ENCODE measurements at regions not wholly inside any gene's neighbourhood (a gene's known extent, or its start where the extent isn't known, plus 50 kb on each side); places are given as distances from the start of the nearest gene placed in this dataset.
"Not testable (repeated sequence)": the region's sequence is repeated elsewhere in the genome, so short reads cannot be mapped to it uniquely, and the experiment has no call there.

GRCh38 chr2:87334888-87335287 is 313.2 kb upstream of the PLGLB1 start:
- H3K9me2 ChIP-seq (replicated peaks; ENCODE audit: insufficient read depth, low read length); H4K20me1 ChIP-seq (ENCODE audit: insufficient read depth, low read depth, low read length); H3K9ac ChIP-seq (ENCODE audit: low read length); H3K4me3 ChIP-seq (ENCODE audit: low read length); H3K27me3 ChIP-seq (ENCODE audit: low read length); H3K79me2 ChIP-seq (ENCODE audit: low read length); H3K27ac ChIP-seq (ENCODE audit: low read length); H2AFZ ChIP-seq (ENCODE audit: low read length); H3K4me2 ChIP-seq (ENCODE audit: low read depth, low read length, poor library complexity, severe bottlenecking); H3K36me3 ChIP-seq (ENCODE audit: insufficient read depth, low read length); H3K9me3 ChIP-seq (ENCODE audit: low read length): not testable (repeated sequence)
- peaks cover 32% of the 10 kb centered on the region for H3K4me1 ChIP-seq (ENCODE audit: low read length)
- DNase-seq, result peak; percentile 23

- H3K9me2 ChIP-seq (replicated peaks; ENCODE audit: insufficient read depth, low read length); H3K79me2 ChIP-seq (ENCODE audit: low read length); H3K9me3 ChIP-seq (ENCODE audit: low read length); H3K36me3 ChIP-seq (ENCODE audit: insufficient read depth, low read length); H3K27me3 ChIP-seq (ENCODE audit: low read length); H2AFZ ChIP-seq (ENCODE audit: low read length); H4K20me1 ChIP-seq (ENCODE audit: insufficient read depth, low read depth, low read length): not testable (repeated sequence)
- H3K9ac ChIP-seq (ENCODE audit: low read length), result peak overlapping the region; percentile 61
- H3K4me3 ChIP-seq (ENCODE audit: low read length), result peak overlapping the region; percentile 56
- H3K27ac ChIP-seq (ENCODE audit: low read length), result peak overlapping the region; percentile 88
- H3K4me2 ChIP-seq (ENCODE audit: low read depth, low read length, poor library complexity, severe bottlenecking), result peak overlapping the region; percentile 67
- peaks cover 17% of the 10 kb centered on the region for H3K4me1 ChIP-seq (ENCODE audit: low read length)
- peak; percentile 40 for DNase-seq
These were observed 317.4 kb upstream of the PLGLB1 start for GRCh38 chr2:87338998-87339397.

- H3K36me3 ChIP-seq (ENCODE audit: insufficient read depth, low read length); H3K79me2 ChIP-seq (ENCODE audit: low read length); H3K9me2 ChIP-seq (replicated peaks; ENCODE audit: insufficient read depth, low read length); H3K27ac ChIP-seq (ENCODE audit: low read length); H3K9me3 ChIP-seq (ENCODE audit: low read length); H3K27me3 ChIP-seq (ENCODE audit: low read length); H3K4me2 ChIP-seq (ENCODE audit: low read depth, low read length, poor library complexity, severe bottlenecking); H4K20me1 ChIP-seq (ENCODE audit: insufficient read depth, low read depth, low read length); H3K4me3 ChIP-seq (ENCODE audit: low read length); H2AFZ ChIP-seq (ENCODE audit: low read length); H3K9ac ChIP-seq (ENCODE audit: low read length): not testable (repeated sequence)
- DNase-seq, result peak; percentile 85
- H3K4me1 ChIP-seq (ENCODE audit: low read length), result peaks cover 13% of the 10 kb centered on the region
These were observed 320.0 kb upstream of the PLGLB1 start for GRCh38 chr2:87341601-87342014.

- H3K4me1 ChIP-seq (ENCODE audit: low read length); H3K27me3 ChIP-seq (ENCODE audit: low read length); H3K27ac ChIP-seq (ENCODE audit: low read length); H3K9me2 ChIP-seq (replicated peaks; ENCODE audit: insufficient read depth, low read length); H3K4me2 ChIP-seq (ENCODE audit: low read depth, low read length, poor library complexity, severe bottlenecking); DNase-seq; H3K36me3 ChIP-seq (ENCODE audit: insufficient read depth, low read length); H3K9ac ChIP-seq (ENCODE audit: low read length); H3K79me2 ChIP-seq (ENCODE audit: low read length); H3K4me3 ChIP-seq (ENCODE audit: low read length); H4K20me1 ChIP-seq (ENCODE audit: insufficient read depth, low read depth, low read length); H3K9me3 ChIP-seq (ENCODE audit: low read length); H2AFZ ChIP-seq (ENCODE audit: low read length): not testable (repeated sequence)
These were observed 320.5 kb upstream of the PLGLB1 start for GRCh38 chr2:87342175-87342574.

- H3K36me3 ChIP-seq (ENCODE audit: insufficient read depth, low read length); H3K4me2 ChIP-seq (ENCODE audit: low read depth, low read length, poor library complexity, severe bottlenecking); H3K4me1 ChIP-seq (ENCODE audit: low read length): not testable (repeated sequence)
These were observed 321.7 kb upstream of the PLGLB1 start for GRCh38 chr2:87343347-87343746.

GRCh38 chr2:87345283-87345682 is 323.6 kb upstream of the PLGLB1 start:
- H3K36me3 ChIP-seq (ENCODE audit: insufficient read depth, low read length); H3K27ac ChIP-seq (ENCODE audit: low read length); H3K9me2 ChIP-seq (replicated peaks; ENCODE audit: insufficient read depth, low read length); H3K4me3 ChIP-seq (ENCODE audit: low read length); H2AFZ ChIP-seq (ENCODE audit: low read length); H3K4me2 ChIP-seq (ENCODE audit: low read depth, low read length, poor library complexity, severe bottlenecking); H3K79me2 ChIP-seq (ENCODE audit: low read length); H4K20me1 ChIP-seq (ENCODE audit: insufficient read depth, low read depth, low read length); H3K27me3 ChIP-seq (ENCODE audit: low read length); H3K9ac ChIP-seq (ENCODE audit: low read length); H3K9me3 ChIP-seq (ENCODE audit: low read length); H3K4me1 ChIP-seq (ENCODE audit: low read length): not testable (repeated sequence)
- peak; percentile 20 for DNase-seq

More at GRCh38 chr2:87343347-87343746, 321.7 kb upstream of the PLGLB1 start:
- peak; percentile 37 for DNase-seq
- not testable (repeated sequence) for H3K9me3 ChIP-seq (ENCODE audit: low read length); H3K79me2 ChIP-seq (ENCODE audit: low read length); H4K20me1 ChIP-seq (ENCODE audit: insufficient read depth, low read depth, low read length); H3K27ac ChIP-seq (ENCODE audit: low read length); H2AFZ ChIP-seq (ENCODE audit: low read length); H3K9me2 ChIP-seq (replicated peaks; ENCODE audit: insufficient read depth, low read length); H3K9ac ChIP-seq (ENCODE audit: low read length); H3K4me3 ChIP-seq (ENCODE audit: low read length); H3K27me3 ChIP-seq (ENCODE audit: low read length)

GRCh38 chr2:87348556-87348955 is 326.9 kb upstream of the PLGLB1 start:
- not testable (repeated sequence) for H3K27ac ChIP-seq (ENCODE audit: low read length); H3K27me3 ChIP-seq (ENCODE audit: low read length); H2AFZ ChIP-seq (ENCODE audit: low read length); H3K79me2 ChIP-seq (ENCODE audit: low read length); H4K20me1 ChIP-seq (ENCODE audit: insufficient read depth, low read depth, low read length); H3K4me3 ChIP-seq (ENCODE audit: low read length); H3K9me3 ChIP-seq (ENCODE audit: low read length); DNase-seq; H3K9me2 ChIP-seq (replicated peaks; ENCODE audit: insufficient read depth, low read length); H3K4me1 ChIP-seq (ENCODE audit: low read length); H3K36me3 ChIP-seq (ENCODE audit: insufficient read depth, low read length); H3K9ac ChIP-seq (ENCODE audit: low read length); H3K4me2 ChIP-seq (ENCODE audit: low read depth, low read length, poor library complexity, severe bottlenecking)

- not testable (repeated sequence) for H3K79me2 ChIP-seq (ENCODE audit: low read length); H3K27ac ChIP-seq (ENCODE audit: low read length); H3K36me3 ChIP-seq (ENCODE audit: insufficient read depth, low read length); H3K4me2 ChIP-seq (ENCODE audit: low read depth, low read length, poor library complexity, severe bottlenecking); H3K27me3 ChIP-seq (ENCODE audit: low read length); H3K4me1 ChIP-seq (ENCODE audit: low read length); H2AFZ ChIP-seq (ENCODE audit: low read length); H3K9me2 ChIP-seq (replicated peaks; ENCODE audit: insufficient read depth, low read length); H3K9ac ChIP-seq (ENCODE audit: low read length); H3K9me3 ChIP-seq (ENCODE audit: low read length); H4K20me1 ChIP-seq (ENCODE audit: insufficient read depth, low read depth, low read length); DNase-seq; H3K4me3 ChIP-seq (ENCODE audit: low read length)
These were observed 327.4 kb upstream of the PLGLB1 start for GRCh38 chr2:87349006-87349405.

GRCh38 chr2:87352178-87352934 is 330.7 kb upstream of the PLGLB1 start:
- not testable (repeated sequence) for H3K27me3 ChIP-seq (ENCODE audit: low read length); DNase-seq; H2AFZ ChIP-seq (ENCODE audit: low read length); H4K20me1 ChIP-seq (ENCODE audit: insufficient read depth, low read depth, low read length); H3K9ac ChIP-seq (ENCODE audit: low read length); H3K36me3 ChIP-seq (ENCODE audit: insufficient read depth, low read length); H3K79me2 ChIP-seq (ENCODE audit: low read length); H3K4me2 ChIP-seq (ENCODE audit: low read depth, low read length, poor library complexity, severe bottlenecking); H3K27ac ChIP-seq (ENCODE audit: low read length); H3K9me2 ChIP-seq (replicated peaks; ENCODE audit: insufficient read depth, low read length); H3K4me3 ChIP-seq (ENCODE audit: low read length); H3K9me3 ChIP-seq (ENCODE audit: low read length); H3K4me1 ChIP-seq (ENCODE audit: low read length)

Data from Karpas-422 (cell line).